WTC11 (cell line): ENCODE measurements at regions not wholly inside any gene's neighbourhood (a gene's known extent, or its start where the extent isn't known, plus 50 kb on each side); places are given as distances from the start of the nearest gene placed in this dataset.

ENCODE experiments used
- ATAC-seq: fragments of 200-7000 bp; cut with Tn5 transposase; 2 replicates; pipeline ENCODE4 v1.10.0; 2021; ENCODE audit warnings: mild to moderate bottlenecking, moderate library complexity
- CTCF ChIA-PET: fragments of 300-600 bp; sonication (Branson Sonifier 250); formaldehyde crosslinking; loops from one replicate; lab custom pipeline; 2021; ENCODE audit warnings: antibody characterized with exemption; lab: Charles Lee
- POLR2A ChIA-PET: fragments of 350-600 bp; sonication (Branson Sonifier 250); formaldehyde crosslinking; loops from one replicate; lab custom pipeline; 2021; ENCODE audit warnings: antibody characterized with exemption; lab: Charles Lee
- DNase-seq: peaks from one replicate; pipeline ENCODE4 v3.0.0; 2021; ENCODE audit warnings: low spot score
- H3K27ac Mint-ChIP-seq: 2 replicates; pipeline ENCODE4 v1.8.0; 2021; ENCODE audit warnings: mixed read lengths
- H3K27me3 Mint-ChIP-seq: 2 replicates; pipeline ENCODE4 v1.8.0; 2021; ENCODE audit warnings: low read depth, mild to moderate bottlenecking, moderate library complexity, mixed read lengths
- H3K36me3 Mint-ChIP-seq: 2 replicates; pipeline ENCODE4 v1.8.0; 2021; ENCODE audit warnings: mixed read lengths
- H3K4me1 Mint-ChIP-seq: 2 replicates; pipeline ENCODE4 v1.8.0; 2022; ENCODE audit warnings: mixed read lengths
- H3K4me3 Mint-ChIP-seq: 2 replicates; pipeline ENCODE4 v1.8.0; 2021; ENCODE audit warnings: mild to moderate bottlenecking, moderate library complexity, mixed read lengths
- H3K9me3 Mint-ChIP-seq: 2 replicates; pipeline ENCODE4 v1.8.0; 2021; ENCODE audit warnings: mixed read lengths
- CBFB ChIP-seq: sonication (generic); formaldehyde crosslinking; IDR thresholded peaks from 2 replicates; pipeline ENCODE4 v1.8.1; 2022; ENCODE audit warnings: mild to moderate bottlenecking, low read depth, missing genetic modification reagents
- EMX1 ChIP-seq: fragments of 250-450 bp; sonication (Bioruptor Pico); IDR thresholded peaks from 2 replicates; pipeline ENCODE4 v1.8.0; 2021; ENCODE audit warnings: mild to moderate bottlenecking
- ESRRA ChIP-seq: sonication (generic); formaldehyde crosslinking; IDR thresholded peaks from 2 replicates; pipeline ENCODE4 v1.8.1; 2022; ENCODE audit warnings: mild to moderate bottlenecking, missing genetic modification reagents, borderline replicate concordance
- FOXJ3 ChIP-seq: sonication (generic); formaldehyde crosslinking; IDR thresholded peaks from 2 replicates; pipeline ENCODE4 v1.9.0; 2021; ENCODE audit warnings: missing genetic modification reagents, mild to moderate bottlenecking, borderline replicate concordance
- MXD4 ChIP-seq: fragments of 250-450 bp; sonication (Bioruptor Pico); IDR thresholded peaks from 2 replicates; pipeline ENCODE4 v1.8.0; 2021; ENCODE audit warnings: mild to moderate bottlenecking, moderate library complexity, borderline replicate concordance
- NFYB ChIP-seq: sonication (generic); formaldehyde crosslinking; conservative IDR thresholded peaks from 2 replicates; pipeline ENCODE4 v1.8.0; 2022; ENCODE audit warnings: low read depth, missing genetic modification reagents
- TCF7 ChIP-seq: sonication (generic); formaldehyde crosslinking; IDR thresholded peaks from 2 replicates; pipeline ENCODE4 v1.8.0; 2022; ENCODE audit warnings: mild to moderate bottlenecking, low read depth, missing genetic modification reagents, moderate library complexity
- TEAD1 ChIP-seq: sonication (generic); formaldehyde crosslinking; IDR thresholded peaks from 2 replicates; pipeline ENCODE4 v1.8.0; 2022; ENCODE audit warnings: mild to moderate bottlenecking, missing genetic modification reagents
- ZNF317 ChIP-seq: sonication (generic); formaldehyde crosslinking; IDR thresholded peaks from 2 replicates; pipeline ENCODE4 v1.8.1; 2023; ENCODE audit warnings: low read depth, mild to moderate bottlenecking, moderate library complexity, missing genetic modification reagents, borderline replicate concordance
- ZNF671 ChIP-seq: fragments of 250-450 bp; sonication (Bioruptor Pico); IDR thresholded peaks from 2 replicates; pipeline ENCODE4 v1.8.0; 2021; ENCODE audit warnings: mild to moderate bottlenecking
- TF ChIP-seq, protein P1 (sequence below): sonication (generic); formaldehyde crosslinking; IDR thresholded peaks from 2 replicates; pipeline ENCODE4 v1.8.1; 2023; ENCODE audit warnings: mild to moderate bottlenecking, moderate library complexity, missing genetic modification reagents
- TF ChIP-seq, protein P2 (sequence below): fragments of 250-450 bp; sonication (Bioruptor Pico); IDR thresholded peaks from 2 replicates; pipeline ENCODE4 v2.1.2; 2022; ENCODE audit warnings: mild to moderate bottlenecking, moderate library complexity
- TF ChIP-seq, protein P3 (sequence below): fragments of 200-600 bp; IDR thresholded peaks from 2 replicates; pipeline ENCODE4 v1.8.0; 2022; ENCODE audit warnings: antibody characterized with exemption
- TF ChIP-seq, protein P4 (sequence below): sonication (generic); formaldehyde crosslinking; IDR thresholded peaks from 2 replicates; pipeline ENCODE4 v1.8.0; 2023; ENCODE audit warnings: missing genetic modification reagents
- TF ChIP-seq, protein P5 (sequence below): sonication (generic); formaldehyde crosslinking; IDR thresholded peaks from 2 replicates; pipeline ENCODE4 v1.8.1; 2023; ENCODE audit warnings: mild to moderate bottlenecking, missing genetic modification reagents, moderate library complexity
- TF ChIP-seq, protein P6 (sequence below): sonication (generic); formaldehyde crosslinking; IDR thresholded peaks from 2 replicates; pipeline ENCODE4 v1.8.1; 2022; ENCODE audit warnings: mild to moderate bottlenecking, moderate library complexity, missing genetic modification reagents
- TF ChIP-seq, protein P7 (sequence below): fragments of 250-450 bp; sonication (Bioruptor Pico); IDR thresholded peaks from 2 replicates; pipeline ENCODE4 v1.9.0; 2021; ENCODE audit warnings: mild to moderate bottlenecking
- TF ChIP-seq, protein P8 (sequence below): sonication (generic); formaldehyde crosslinking; IDR thresholded peaks from 2 replicates; pipeline ENCODE4 v1.8.0; 2022; ENCODE audit warnings: mild to moderate bottlenecking, missing genetic modification reagents
- TF ChIP-seq, protein P9 (sequence below): fragments of 250-450 bp; sonication (Bioruptor Pico); IDR thresholded peaks from 2 replicates; pipeline ENCODE4 v1.9.0; 2021; ENCODE audit warnings: mild to moderate bottlenecking

DNA sequence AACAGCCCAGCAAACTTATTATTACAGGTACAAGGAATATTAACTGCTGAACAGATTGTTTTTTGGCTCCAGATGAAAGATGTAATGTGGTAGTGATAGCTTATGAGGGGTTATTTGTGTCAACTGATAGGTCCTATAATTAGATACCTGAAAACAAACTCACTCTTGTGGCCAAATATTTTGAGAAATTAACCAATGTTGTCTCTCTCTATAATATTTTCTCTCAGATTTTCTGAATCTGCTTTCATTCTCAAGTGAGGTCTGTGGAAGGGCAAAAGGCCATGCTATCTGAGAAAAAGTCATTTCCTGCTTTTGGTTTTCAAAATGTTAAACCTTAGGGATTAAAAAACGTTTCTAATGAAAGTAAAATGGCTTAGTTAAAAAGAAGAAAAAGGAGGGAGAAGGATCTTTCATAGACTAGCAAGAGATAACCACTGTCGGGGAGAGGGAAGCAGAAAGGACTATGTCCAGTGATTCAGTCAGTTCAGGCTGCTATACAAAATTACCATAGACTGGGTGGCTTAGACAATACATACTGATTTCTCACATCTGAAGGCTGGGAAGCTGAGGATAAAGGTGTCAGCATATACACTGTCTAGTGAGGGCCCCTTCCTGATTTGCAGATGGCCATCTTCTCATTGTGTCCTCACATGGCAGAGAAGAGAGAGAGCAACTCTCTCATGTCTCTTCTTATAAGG, 277.5 kb upstream of the P2RY1 start:
- Mint-ChIP-seq H3K9me3 (peaks cover 15% of the 10 kb centered on the region), H3K4me3 (no peak overlapping the region), H3K27ac (no peak overlapping the region), H3K27me3 (no peaks in the 10 kb centered on the region), H3K36me3 (0 out of 2 replicates have a peak, but pooled peaks cover 6% of the 10 kb centered on the region), H3K4me1 (no peaks in the 10 kb centered on the region)
- ChIA-PET POLR2A (no interaction called here), CTCF (no interaction called here)
- ATAC-seq (no peak), DNase-seq (no peak)
- TF ChIP-seq ESRRA (CRISPR knock-in tag) (no peak), ZNF317 (no peak), MXD4 (CRISPR knock-in tag) (no peak), TEAD1 (no peak), CBFB (CRISPR knock-in tag) (no peak), NFYB (CRISPR knock-in tag) (no peak), FOXJ3 (CRISPR knock-in tag) (no peak)
- TF ChIP-seq, protein P1, sequence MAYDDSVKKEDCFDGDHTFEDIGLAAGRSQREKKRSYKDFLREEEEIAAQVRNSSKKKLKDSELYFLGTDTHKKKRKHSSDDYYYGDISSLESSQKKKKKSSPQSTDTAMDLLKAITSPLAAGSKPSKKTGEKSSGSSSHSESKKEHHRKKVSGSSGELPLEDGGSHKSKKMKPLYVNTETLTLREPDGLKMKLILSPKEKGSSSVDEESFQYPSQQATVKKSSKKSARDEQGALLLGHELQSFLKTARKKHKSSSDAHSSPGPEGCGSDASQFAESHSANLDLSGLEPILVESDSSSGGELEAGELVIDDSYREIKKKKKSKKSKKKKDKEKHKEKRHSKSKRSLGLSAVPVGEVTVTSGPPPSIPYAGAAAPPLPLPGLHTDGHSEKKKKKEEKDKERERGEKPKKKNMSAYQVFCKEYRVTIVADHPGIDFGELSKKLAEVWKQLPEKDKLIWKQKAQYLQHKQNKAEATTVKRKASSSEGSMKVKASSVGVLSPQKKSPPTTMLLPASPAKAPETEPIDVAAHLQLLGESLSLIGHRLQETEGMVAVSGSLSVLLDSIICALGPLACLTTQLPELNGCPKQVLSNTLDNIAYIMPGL: no peak
- TF ChIP-seq, protein P2, sequence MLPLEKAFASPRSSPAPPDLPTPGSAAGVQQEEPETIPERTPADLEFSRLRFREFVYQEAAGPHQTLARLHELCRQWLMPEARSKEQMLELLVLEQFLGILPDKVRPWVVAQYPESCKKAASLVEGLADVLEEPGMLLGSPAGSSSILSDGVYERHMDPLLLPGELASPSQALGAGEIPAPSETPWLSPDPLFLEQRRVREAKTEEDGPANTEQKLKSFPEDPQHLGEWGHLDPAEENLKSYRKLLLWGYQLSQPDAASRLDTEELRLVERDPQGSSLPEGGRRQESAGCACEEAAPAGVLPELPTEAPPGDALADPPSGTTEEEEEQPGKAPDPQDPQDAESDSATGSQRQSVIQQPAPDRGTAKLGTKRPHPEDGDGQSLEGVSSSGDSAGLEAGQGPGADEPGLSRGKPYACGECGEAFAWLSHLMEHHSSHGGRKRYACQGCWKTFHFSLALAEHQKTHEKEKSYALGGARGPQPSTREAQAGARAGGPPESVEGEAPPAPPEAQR (CRISPR knock-in tag): no peak
- TF ChIP-seq, protein P3, sequence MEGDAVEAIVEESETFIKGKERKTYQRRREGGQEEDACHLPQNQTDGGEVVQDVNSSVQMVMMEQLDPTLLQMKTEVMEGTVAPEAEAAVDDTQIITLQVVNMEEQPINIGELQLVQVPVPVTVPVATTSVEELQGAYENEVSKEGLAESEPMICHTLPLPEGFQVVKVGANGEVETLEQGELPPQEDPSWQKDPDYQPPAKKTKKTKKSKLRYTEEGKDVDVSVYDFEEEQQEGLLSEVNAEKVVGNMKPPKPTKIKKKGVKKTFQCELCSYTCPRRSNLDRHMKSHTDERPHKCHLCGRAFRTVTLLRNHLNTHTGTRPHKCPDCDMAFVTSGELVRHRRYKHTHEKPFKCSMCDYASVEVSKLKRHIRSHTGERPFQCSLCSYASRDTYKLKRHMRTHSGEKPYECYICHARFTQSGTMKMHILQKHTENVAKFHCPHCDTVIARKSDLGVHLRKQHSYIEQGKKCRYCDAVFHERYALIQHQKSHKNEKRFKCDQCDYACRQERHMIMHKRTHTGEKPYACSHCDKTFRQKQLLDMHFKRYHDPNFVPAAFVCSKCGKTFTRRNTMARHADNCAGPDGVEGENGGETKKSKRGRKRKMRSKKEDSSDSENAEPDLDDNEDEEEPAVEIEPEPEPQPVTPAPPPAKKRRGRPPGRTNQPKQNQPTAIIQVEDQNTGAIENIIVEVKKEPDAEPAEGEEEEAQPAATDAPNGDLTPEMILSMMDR: no peak
- TF ChIP-seq, protein P4, sequence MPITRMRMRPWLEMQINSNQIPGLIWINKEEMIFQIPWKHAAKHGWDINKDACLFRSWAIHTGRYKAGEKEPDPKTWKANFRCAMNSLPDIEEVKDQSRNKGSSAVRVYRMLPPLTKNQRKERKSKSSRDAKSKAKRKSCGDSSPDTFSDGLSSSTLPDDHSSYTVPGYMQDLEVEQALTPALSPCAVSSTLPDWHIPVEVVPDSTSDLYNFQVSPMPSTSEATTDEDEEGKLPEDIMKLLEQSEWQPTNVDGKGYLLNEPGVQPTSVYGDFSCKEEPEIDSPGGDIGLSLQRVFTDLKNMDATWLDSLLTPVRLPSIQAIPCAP (CRISPR knock-in tag): no peak
- TF ChIP-seq, protein P5, sequence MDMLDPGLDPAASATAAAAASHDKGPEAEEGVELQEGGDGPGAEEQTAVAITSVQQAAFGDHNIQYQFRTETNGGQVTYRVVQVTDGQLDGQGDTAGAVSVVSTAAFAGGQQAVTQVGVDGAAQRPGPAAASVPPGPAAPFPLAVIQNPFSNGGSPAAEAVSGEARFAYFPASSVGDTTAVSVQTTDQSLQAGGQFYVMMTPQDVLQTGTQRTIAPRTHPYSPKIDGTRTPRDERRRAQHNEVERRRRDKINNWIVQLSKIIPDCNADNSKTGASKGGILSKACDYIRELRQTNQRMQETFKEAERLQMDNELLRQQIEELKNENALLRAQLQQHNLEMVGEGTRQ: no peak
- TF ChIP-seq, protein P6, sequence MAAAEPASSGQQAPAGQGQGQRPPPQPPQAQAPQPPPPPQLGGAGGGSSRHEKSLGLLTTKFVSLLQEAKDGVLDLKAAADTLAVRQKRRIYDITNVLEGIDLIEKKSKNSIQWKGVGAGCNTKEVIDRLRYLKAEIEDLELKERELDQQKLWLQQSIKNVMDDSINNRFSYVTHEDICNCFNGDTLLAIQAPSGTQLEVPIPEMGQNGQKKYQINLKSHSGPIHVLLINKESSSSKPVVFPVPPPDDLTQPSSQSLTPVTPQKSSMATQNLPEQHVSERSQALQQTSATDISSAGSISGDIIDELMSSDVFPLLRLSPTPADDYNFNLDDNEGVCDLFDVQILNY (CRISPR knock-in tag): no peak

DNA sequence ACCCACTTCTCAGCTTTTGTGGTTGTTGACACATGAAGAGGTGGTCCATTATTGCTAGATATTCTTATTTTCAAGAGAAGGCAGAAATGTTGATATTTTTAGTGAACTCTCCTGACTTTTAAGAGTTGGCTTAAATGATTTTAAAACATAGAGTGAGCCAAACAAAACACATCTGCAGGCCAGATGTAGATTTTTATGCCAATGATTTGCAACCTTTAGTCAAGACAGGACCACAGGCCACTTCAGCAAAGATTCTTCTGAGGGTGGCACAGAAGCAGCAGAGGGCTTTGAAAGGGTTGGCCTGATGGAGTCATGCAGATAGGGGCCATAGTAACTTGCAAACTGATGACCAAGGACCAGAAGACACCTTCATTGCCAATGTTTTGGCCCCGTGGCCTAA, 276.5 kb upstream of the P2RY1 start:
- H3K4me1 Mint-ChIP-seq: no peaks in the 10 kb centered on the region
- H3K4me3 Mint-ChIP-seq: no peak overlapping the region
- H3K27me3 Mint-ChIP-seq: no peaks in the 10 kb centered on the region
- no peak overlapping the region for H3K27ac Mint-ChIP-seq
- CTCF ChIA-PET: interaction anchor here (0.5 kb wide), 1 partner anchor 262 kb away, joined by 3 read pairs; no protein-coding TSS in a partner anchor
- 0 out of 2 replicates have a peak, but pooled peaks cover 6% of the 10 kb centered on the region for H3K36me3 Mint-ChIP-seq
- peaks cover 19% of the 10 kb centered on the region for H3K9me3 Mint-ChIP-seq
- DNase-seq (no peak), ATAC-seq (no peak)
- POLR2A ChIA-PET: no interaction called here
- TF ChIP-seq TCF7 (CRISPR knock-in tag) (no peak), ZNF671 (CRISPR knock-in tag) (no peak), EMX1 (CRISPR knock-in tag) (no peak)
- TF ChIP-seq, protein P7, sequence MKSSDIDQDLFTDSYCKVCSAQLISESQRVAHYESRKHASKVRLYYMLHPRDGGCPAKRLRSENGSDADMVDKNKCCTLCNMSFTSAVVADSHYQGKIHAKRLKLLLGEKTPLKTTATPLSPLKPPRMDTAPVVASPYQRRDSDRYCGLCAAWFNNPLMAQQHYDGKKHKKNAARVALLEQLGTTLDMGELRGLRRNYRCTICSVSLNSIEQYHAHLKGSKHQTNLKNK: no peak
- TF ChIP-seq, protein P8, sequence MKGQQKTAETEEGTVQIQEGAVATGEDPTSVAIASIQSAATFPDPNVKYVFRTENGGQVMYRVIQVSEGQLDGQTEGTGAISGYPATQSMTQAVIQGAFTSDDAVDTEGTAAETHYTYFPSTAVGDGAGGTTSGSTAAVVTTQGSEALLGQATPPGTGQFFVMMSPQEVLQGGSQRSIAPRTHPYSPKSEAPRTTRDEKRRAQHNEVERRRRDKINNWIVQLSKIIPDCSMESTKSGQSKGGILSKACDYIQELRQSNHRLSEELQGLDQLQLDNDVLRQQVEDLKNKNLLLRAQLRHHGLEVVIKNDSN (CRISPR knock-in tag): no peak
- TF ChIP-seq, protein P9, sequence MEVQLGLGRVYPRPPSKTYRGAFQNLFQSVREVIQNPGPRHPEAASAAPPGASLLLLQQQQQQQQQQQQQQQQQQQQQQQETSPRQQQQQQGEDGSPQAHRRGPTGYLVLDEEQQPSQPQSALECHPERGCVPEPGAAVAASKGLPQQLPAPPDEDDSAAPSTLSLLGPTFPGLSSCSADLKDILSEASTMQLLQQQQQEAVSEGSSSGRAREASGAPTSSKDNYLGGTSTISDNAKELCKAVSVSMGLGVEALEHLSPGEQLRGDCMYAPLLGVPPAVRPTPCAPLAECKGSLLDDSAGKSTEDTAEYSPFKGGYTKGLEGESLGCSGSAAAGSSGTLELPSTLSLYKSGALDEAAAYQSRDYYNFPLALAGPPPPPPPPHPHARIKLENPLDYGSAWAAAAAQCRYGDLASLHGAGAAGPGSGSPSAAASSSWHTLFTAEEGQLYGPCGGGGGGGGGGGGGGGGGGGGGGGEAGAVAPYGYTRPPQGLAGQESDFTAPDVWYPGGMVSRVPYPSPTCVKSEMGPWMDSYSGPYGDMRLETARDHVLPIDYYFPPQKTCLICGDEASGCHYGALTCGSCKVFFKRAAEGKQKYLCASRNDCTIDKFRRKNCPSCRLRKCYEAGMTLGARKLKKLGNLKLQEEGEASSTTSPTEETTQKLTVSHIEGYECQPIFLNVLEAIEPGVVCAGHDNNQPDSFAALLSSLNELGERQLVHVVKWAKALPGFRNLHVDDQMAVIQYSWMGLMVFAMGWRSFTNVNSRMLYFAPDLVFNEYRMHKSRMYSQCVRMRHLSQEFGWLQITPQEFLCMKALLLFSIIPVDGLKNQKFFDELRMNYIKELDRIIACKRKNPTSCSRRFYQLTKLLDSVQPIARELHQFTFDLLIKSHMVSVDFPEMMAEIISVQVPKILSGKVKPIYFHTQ: no peak
